ENCODE measurements at regions not wholly inside any gene's neighbourhood (a gene's known extent, or its start where the extent isn't known, plus 50 kb on each side); places are given as distances from the start of the nearest gene placed in this dataset.

GRCh38 chr13:43978688-43979087 is 99.0 kb downstream of the LACC1 start:
- TF ChIP-seq POLR2A (IDR thresholded peaks at IDR 0.05): no peak
- no peak for TF ChIP-seq POLR2AphosphoS5 (IDR thresholded peaks at IDR 0.05)

All from suprapubic skin (tissue), 4 donors.